PC-9 (cell line): ENCODE measurements at regions not wholly inside any gene's neighbourhood (a gene's known extent, or its start where the extent isn't known, plus 50 kb on each side); places are given as distances from the start of the nearest gene placed in this dataset.

ENCODE experiments used
- BruUV-seq: library from RNA; stranded (reverse); fragments of 400-500 nt; replicated peaks from 2 replicates; lab custom pipeline; 2021; lab: Mats Ljungman, UMichigan
- CTCF ChIA-PET: fragments of 300-600 bp; sonication (Branson Sonifier 250); formaldehyde crosslinking; loops from one replicate; lab custom pipeline; 2022; ENCODE audit warnings: antibody characterized with exemption; lab: Charles Lee
- POLR2A ChIA-PET: fragments of 300-600 bp; sonication (Branson Sonifier 250); formaldehyde crosslinking; loops from one replicate; lab custom pipeline; 2022; ENCODE audit warnings: antibody characterized with exemption; ENCODE audit not compliant: unreplicated experiment; lab: Charles Lee
- DNase-seq, 2 experiments: peaks; one replicate each; pipeline versions ENCODE4 v3.0.0 to v3.0.0-alpha.2; 2015 to 2022; ENCODE audit warnings: mixed read lengths in 1 of 2
- H2AFZ ChIP-seq: fragments of 200-600 bp; sonication (generic); 2 replicates; pipeline ENCODE4 v1.8.1; 2017; ENCODE audit warnings: antibody characterized with exemption
- H3F3A ChIP-seq: fragments of 200-600 bp; sonication (generic); 2 replicates; pipeline ENCODE4 v1.8.1; 2017; ENCODE audit warnings: antibody characterized with exemption, mild to moderate bottlenecking, low read depth; ENCODE audit not compliant: insufficient read depth
- H3K27ac ChIP-seq: fragments of 200-600 bp; sonication (generic); 2 replicates; pipeline ENCODE4 v1.6.1; 2016; ENCODE audit warnings: mixed run types
- H3K27me3 ChIP-seq: fragments of 200-600 bp; sonication (generic); 2 replicates; pipeline ENCODE4 v1.6.1; 2016; ENCODE audit warnings: low read depth, mixed run types; ENCODE audit not compliant: insufficient read depth
- H3K36me3 ChIP-seq: fragments of 200-600 bp; sonication (generic); 2 replicates; pipeline ENCODE4 v1.6.1; 2016; ENCODE audit warnings: low read depth, mixed run types
- H3K4me1 ChIP-seq: fragments of 200-600 bp; sonication (generic); replicated peaks from 2 replicates; pipeline ENCODE4 v1.6.1; 2016; ENCODE audit warnings: mixed run types; ENCODE audit not compliant: insufficient read depth
- H3K4me2 ChIP-seq: fragments of 200-600 bp; sonication (generic); 2 replicates; pipeline ENCODE4 v1.6.1; 2017; ENCODE audit warnings: mixed run types
- H3K4me3 ChIP-seq: fragments of 200-600 bp; sonication (generic); 2 replicates; pipeline ENCODE4 v1.6.1; 2016; ENCODE audit warnings: mixed run types
- H3K79me2 ChIP-seq: fragments of 200-600 bp; sonication (generic); 2 replicates; pipeline ENCODE4 v1.6.1; 2017; ENCODE audit warnings: low read depth, mixed run types
- H3K9me2 ChIP-seq: fragments of 200-600 bp; sonication (generic); 2 replicates; pipeline ENCODE4 v1.8.1; 2017; ENCODE audit warnings: mild to moderate bottlenecking; ENCODE audit not compliant: insufficient read depth
- H3K9me3 ChIP-seq: fragments of 200-600 bp; sonication (generic); 2 replicates; pipeline ENCODE4 v1.8.1; 2016; ENCODE audit warnings: low read depth; ENCODE audit not compliant: insufficient read depth
- H4K20me1 ChIP-seq: fragments of 200-600 bp; sonication (generic); 2 replicates; pipeline ENCODE4 v1.8.1; 2017; ENCODE audit not compliant: insufficient read depth
- CTCF ChIP-seq: fragments of 200-600 bp; sonication (generic); conservative IDR thresholded peaks from 2 replicates; pipeline ENCODE4 v1.6.1; 2017; ENCODE audit warnings: mixed run types, antibody characterized with exemption, mild to moderate bottlenecking, moderate library complexity
- EZH2 ChIP-seq: fragments of 200-600 bp; sonication (generic); IDR thresholded peaks from 2 replicates; pipeline ENCODE4 v1.8.0; 2017; ENCODE audit warnings: antibody characterized with exemption, low read depth
- intact Hi-C: fragments of 100-400 bp; cut with micrococcal nuclease; formaldehyde crosslinking; loops from one replicate; pipeline ENCODE4 v1.10.0; 2022; ENCODE audit not compliant: unreplicated experiment

GRCh38 chr11:123307276-123307675, 112.2 kb upstream of the CLMP start:
- POLR2A ChIA-PET, result no interaction called here
- no peaks in the 10 kb centered on the region for H3K79me2 ChIP-seq
- no peak overlapping the region for H3K27ac ChIP-seq
- intact Hi-C loops, result loop anchor here (10.0 kb wide), 1 partner anchor 268 kb away; no protein-coding TSS in a partner anchor
- H4K20me1 ChIP-seq, result no peaks in the 10 kb centered on the region
- peaks cover 4% of the 10 kb centered on the region; the same call in 1 of the 2 replicates for H3K4me1 ChIP-seq
- no peaks in the 10 kb centered on the region for H3K36me3 ChIP-seq
- H3F3A ChIP-seq, result no peaks in the 10 kb centered on the region
- H3K4me2 ChIP-seq, result no peak overlapping the region
- no peak overlapping the region for H2AFZ ChIP-seq
- no peak overlapping the region for H3K4me3 ChIP-seq
- no peaks in the 10 kb centered on the region for H3K27me3 ChIP-seq
- no peak for DNase-seq
- no peaks in the 10 kb centered on the region for H3K9me2 ChIP-seq
- H3K9me3 ChIP-seq, result no peaks in the 10 kb centered on the region
- BruUV-seq, result no TSS peak
- CTCF ChIA-PET, result no interaction called here
- TF ChIP-seq EZH2, result no peak
- TF ChIP-seq CTCF, result no peak

- TF ChIP-seq EZH2, result no peak
- TF ChIP-seq CTCF, result no peak
- CTCF ChIA-PET, result no interaction called here
- no peak for DNase-seq
- BruUV-seq, result no TSS peak
- POLR2A ChIA-PET, result no interaction called here
- Histone ChIP-seq H3K4me1 (peaks cover 11% of the 10 kb centered on the region; the same call in 1 of the 2 replicates), H3K36me3 (no peaks in the 10 kb centered on the region), H3K27ac (no peak overlapping the region), H4K20me1 (no peaks in the 10 kb centered on the region), H3K79me2 (no peaks in the 10 kb centered on the region), H3K4me2 (no peak overlapping the region), H2AFZ (no peak overlapping the region), H3K27me3 (no peaks in the 10 kb centered on the region), H3K9me2 (no peaks in the 10 kb centered on the region), H3K4me3 (no peak overlapping the region), H3K9me3 (no peaks in the 10 kb centered on the region), H3F3A (peaks cover under 1% of the 10 kb centered on the region; the same call in 1 of the 2 replicates)
- intact Hi-C loops, result loop anchor here (10.0 kb wide), 1 partner anchor 268 kb away; no protein-coding TSS in a partner anchor
Observed at GRCh38 chr11:123306531-123306930, 111.5 kb upstream of the CLMP start.

GRCh38 chr11:123305601-123306375, 110.7 kb upstream of the CLMP start:
- no peak for TF ChIP-seq CTCF
- TF ChIP-seq EZH2, result no peak
- POLR2A ChIA-PET, result no interaction called here

More at GRCh38 chr11:123305601-123306375, 110.7 kb upstream of the CLMP start:
- H3K79me2 ChIP-seq, result no peaks in the 10 kb centered on the region
- H4K20me1 ChIP-seq, result no peaks in the 10 kb centered on the region
- H3K9me3 ChIP-seq, result no peaks in the 10 kb centered on the region
- no peaks in the 10 kb centered on the region for H3K27me3 ChIP-seq
- no peak overlapping the region for H3K27ac ChIP-seq
- CTCF ChIA-PET, result no interaction called here
- BruUV-seq, result no TSS peak
- H3F3A ChIP-seq, result peaks cover 8% of the 10 kb centered on the region; the same call in 1 of the 2 replicates
- H3K4me3 ChIP-seq, result no peak overlapping the region
- no peaks in the 10 kb centered on the region for H3K36me3 ChIP-seq
- intact Hi-C loops, result loop anchor here (10.0 kb wide), 1 partner anchor 269 kb away; no protein-coding TSS in a partner anchor
- peaks cover 19% of the 10 kb centered on the region for H3K4me1 ChIP-seq
- DNase-seq, result no peak
- no peak overlapping the region for H3K4me2 ChIP-seq
- H2AFZ ChIP-seq, result no peak overlapping the region
- H3K9me2 ChIP-seq, result no peaks in the 10 kb centered on the region
